OCI-LY7 (cell line): ENCODE measurements at regions not wholly inside any gene's neighbourhood (a gene's known extent, or its start where the extent isn't known, plus 50 kb on each side); places are given as distances from the start of the nearest gene placed in this dataset.

Experiments
- CTCF ChIP-seq: fragments of 200-600 bp; sonication (generic); conservative IDR thresholded peaks from 2 replicates; pipeline ENCODE4 v1.5.1; 2014; ENCODE audit warnings: mild to moderate bottlenecking, antibody characterized with exemption, low read length, moderate library complexity, mixed read lengths
- EZH2phosphoT487 ChIP-seq: fragments of 200-600 bp; sonication (generic); IDR thresholded peaks from 2 replicates; pipeline ENCODE4 v1.6.1; 2018; ENCODE audit warnings: low read depth, borderline replicate concordance, mild to moderate bottlenecking, mixed run types, antibody characterized with exemption, low read length, moderate library complexity, mixed read lengths

GRCh38 chr3:178005961-178006360 lies 530.3 kb upstream of the KCNMB2 start:
- TF ChIP-seq CTCF (no peak), EZH2phosphoT487 (no peak)
